ENCODE measurements at regions not wholly inside any gene's neighbourhood (a gene's known extent, or its start where the extent isn't known, plus 50 kb on each side); places are given as distances from the start of the nearest gene placed in this dataset.

GRCh38 chr4:30370105-30370504, 350.1 kb upstream of the PCDH7 start:
- TF ChIP-seq CTCF (conservative IDR thresholded peaks at IDR 0.05; ENCODE audit: low read length) (no peak), EZH2phosphoT487 (IDR thresholded peaks at IDR 0.05; ENCODE audit: borderline replicate concordance, low read depth, low read length) (no peak)
